SU-DHL-6 (cell line): ENCODE measurements at regions not wholly inside any gene's neighbourhood (a gene's known extent, or its start where the extent isn't known, plus 50 kb on each side); places are given as distances from the start of the nearest gene placed in this dataset.
"Not testable (repeated sequence)": the region's sequence is repeated elsewhere in the genome, so short reads cannot be mapped to it uniquely, and the experiment has no call there.

Source experiments
- H2AFZ ChIP-seq: fragments of 200-600 bp; sonication (generic); 2 replicates; pipeline ENCODE4 v1.6.1; 2014; ENCODE audit warnings: low read depth, mild to moderate bottlenecking, moderate library complexity, mixed read lengths, antibody characterized with exemption, low read length; ENCODE audit not compliant: severe bottlenecking
- H3F3A ChIP-seq: fragments of 200-600 bp; shearing (Covaris generic); 2 replicates; pipeline ENCODE4 v1.6.0; 2016; ENCODE audit warnings: antibody characterized with exemption, mild to moderate bottlenecking; ENCODE audit not compliant: insufficient read depth
- H3K27ac ChIP-seq: fragments of 200-600 bp; sonication (generic); 2 replicates; pipeline ENCODE4 v1.5.1; 2016; ENCODE audit warnings: low read depth, mild to moderate bottlenecking, low read length, moderate library complexity, mixed read lengths
- H3K27me3 ChIP-seq: fragments of 200-600 bp; sonication (generic), shearing (Covaris generic); 2 replicates; pipeline ENCODE4 v1.6.0; 2014; ENCODE audit warnings: mild to moderate bottlenecking, low read length
- H3K36me3 ChIP-seq: fragments of 200-600 bp; sonication (generic); 2 replicates; pipeline ENCODE4 v1.6.1; 2014; ENCODE audit warnings: mild to moderate bottlenecking, low read length, mixed read lengths
- H3K4me2 ChIP-seq: fragments of 300-600, 200-600 bp; shearing (Covaris generic), sonication (generic); 2 replicates; pipeline ENCODE4 v1.6.0; 2014; ENCODE audit warnings: low read length, low read depth, mild to moderate bottlenecking; ENCODE audit not compliant: poor library complexity, severe bottlenecking
- H3K4me3 ChIP-seq: fragments of 200-600 bp; sonication (generic); 2 replicates; pipeline ENCODE4 v1.5.1; 2014; ENCODE audit warnings: antibody characterized with exemption, low read length, mild to moderate bottlenecking, mixed read lengths; ENCODE audit not compliant: insufficient read depth, poor library complexity, severe bottlenecking
- H3K79me2 ChIP-seq: fragments of 200-600 bp; sonication (generic); 2 replicates; pipeline ENCODE4 v1.6.1; 2014; ENCODE audit warnings: mild to moderate bottlenecking, low read length, moderate library complexity; ENCODE audit not compliant: insufficient read depth
- H3K9ac ChIP-seq: fragments of 200-600 bp; sonication (generic); 2 replicates; pipeline ENCODE4 v1.7.0; 2014; ENCODE audit warnings: mild to moderate bottlenecking, low read length
- H3K9me2 ChIP-seq: fragments of 200-600 bp; sonication (generic); replicated peaks from 2 replicates; pipeline ENCODE4 v1.6.1; 2014; ENCODE audit warnings: low read length; ENCODE audit not compliant: insufficient read depth
- H3K9me3 ChIP-seq: fragments of 200-600 bp; sonication (generic); 2 replicates; pipeline ENCODE4 v1.6.1; 2014; ENCODE audit warnings: low read length, mixed read lengths; ENCODE audit not compliant: insufficient read depth
- H4K20me1 ChIP-seq: fragments of 200-600 bp; sonication (generic); 2 replicates; pipeline ENCODE4 v1.6.1; 2014; ENCODE audit warnings: low read depth, mild to moderate bottlenecking, antibody characterized with exemption, low read length, moderate library complexity, mixed read lengths
- CTCF ChIP-seq: fragments of 200-600 bp; sonication (generic); IDR thresholded peaks from one replicate; pipeline ENCODE4 v1.5.1; 2017; ENCODE audit warnings: antibody characterized with exemption, mild to moderate bottlenecking, low read length, moderate library complexity; ENCODE audit not compliant: insufficient read depth, poor library complexity, severe bottlenecking
- EZH2phosphoT487 ChIP-seq: fragments of 200-600 bp; sonication (generic), shearing (Covaris generic); conservative IDR thresholded peaks from 2 replicates; pipeline ENCODE4 v1.6.1; 2018; ENCODE audit warnings: mild to moderate bottlenecking, antibody characterized with exemption, low read length, moderate library complexity, mixed read lengths

GRCh38 chrX:76774912-76775311 lies 347.4 kb downstream of the MAGEE1 start:
- H3K4me3 ChIP-seq, H3F3A ChIP-seq, H3K9me3 ChIP-seq, H3K9me2 ChIP-seq, H3K27ac ChIP-seq, H3K36me3 ChIP-seq, H3K27me3 ChIP-seq, H4K20me1 ChIP-seq, H3K79me2 ChIP-seq, H3K4me2 ChIP-seq, H2AFZ ChIP-seq, H3K9ac ChIP-seq: not testable (repeated sequence)

GRCh38 chrX:76796311-76796710 lies 368.8 kb downstream of the MAGEE1 start:
- H3K4me2 ChIP-seq, result no peak overlapping the region
- no peaks in the 10 kb centered on the region for H4K20me1 ChIP-seq
- H3K27me3 ChIP-seq, result no peaks in the 10 kb centered on the region
- H3F3A ChIP-seq, result no peaks in the 10 kb centered on the region
- no peaks in the 10 kb centered on the region for H3K9me3 ChIP-seq
- no peak overlapping the region for H2AFZ ChIP-seq
- no peaks in the 10 kb centered on the region for H3K9me2 ChIP-seq
- H3K27ac ChIP-seq, result no peak overlapping the region
- H3K79me2 ChIP-seq, result no peaks in the 10 kb centered on the region
- no peak overlapping the region for H3K9ac ChIP-seq
- no peak overlapping the region for H3K4me3 ChIP-seq
- no peaks in the 10 kb centered on the region for H3K36me3 ChIP-seq
- no peak for TF ChIP-seq EZH2phosphoT487
- TF ChIP-seq CTCF, result no peak

GRCh38 chrX:76802708-76803107 lies 375.2 kb downstream of the MAGEE1 start:
- Histone ChIP-seq H3K79me2 (no peaks in the 10 kb centered on the region), H3K9me3 (no peaks in the 10 kb centered on the region), H4K20me1 (no peaks in the 10 kb centered on the region), H3K27me3 (no peaks in the 10 kb centered on the region), H3F3A (no peaks in the 10 kb centered on the region), H2AFZ (no peak overlapping the region), H3K9me2 (no peaks in the 10 kb centered on the region), H3K4me2 (no peak overlapping the region), H3K9ac (no peak overlapping the region), H3K27ac (no peak overlapping the region), H3K4me3 (no peak overlapping the region), H3K36me3 (no peaks in the 10 kb centered on the region)
- no peak for TF ChIP-seq EZH2phosphoT487
- no peak for TF ChIP-seq CTCF

GRCh38 chrX:76815754-76816153 lies 388.2 kb downstream of the MAGEE1 start:
- no peak for TF ChIP-seq EZH2phosphoT487
- TF ChIP-seq CTCF, result no peak
- Histone ChIP-seq H3K36me3 (no peaks in the 10 kb centered on the region), H3K4me3 (no peak overlapping the region), H3K9me3 (no peaks in the 10 kb centered on the region), H2AFZ (no peak overlapping the region), H3F3A (no peaks in the 10 kb centered on the region), H3K27me3 (no peaks in the 10 kb centered on the region), H3K4me2 (no peak overlapping the region), H3K9ac (no peak overlapping the region), H4K20me1 (no peaks in the 10 kb centered on the region), H3K9me2 (no peaks in the 10 kb centered on the region), H3K79me2 (no peaks in the 10 kb centered on the region), H3K27ac (no peak overlapping the region)

- not testable (repeated sequence) for H3K9me3 ChIP-seq
Measured at GRCh38 chrX:76817279-76817678, 389.8 kb downstream of the MAGEE1 start.

More at GRCh38 chrX:76817279-76817678, 389.8 kb downstream of the MAGEE1 start:
- H2AFZ ChIP-seq, H3K79me2 ChIP-seq, H3F3A ChIP-seq, H3K4me2 ChIP-seq, H3K36me3 ChIP-seq, H3K9ac ChIP-seq, H3K27me3 ChIP-seq, H3K9me2 ChIP-seq, H3K4me3 ChIP-seq, H3K27ac ChIP-seq, H4K20me1 ChIP-seq: not testable (repeated sequence)
